ENCODE measurements at regions not wholly inside any gene's neighbourhood (a gene's known extent, or its start where the extent isn't known, plus 50 kb on each side); places are given as distances from the start of the nearest gene placed in this dataset.

- ChIA-PET CTCF (no interaction called here), POLR2A (no interaction called here)
- no peak for ATAC-seq (ENCODE audit: low read depth)
- H2AFZ ChIP-seq (ENCODE audit: insufficient read depth, low read depth, low read length, poor library complexity, severe bottlenecking), result no peak overlapping the region
- H3K9me3 ChIP-seq (ENCODE audit: control extremely low read depth in 1 of 3, control insufficient read depth in 2 of 3, insufficient read depth in 1 of 3, low read length in 2 of 3), result peaks cover 3 to 11% (median 4%) of the 10 kb centered on the region in 3 donors
- H3K27me3 ChIP-seq (replicated peaks in 1 of 4; ENCODE audit: control extremely low read depth in 1 of 4, control insufficient read depth in 3 of 4, insufficient read depth in 4 of 4, low read length in 3 of 4), result no peaks in the 10 kb centered on the region
- H4K20me1 ChIP-seq (ENCODE audit: control insufficient read depth, insufficient read depth, low read length, poor library complexity, severe bottlenecking), result no peaks in the 10 kb centered on the region
- no peaks in the 10 kb centered on the region for H3K4me1 ChIP-seq (ENCODE audit: control insufficient read depth in 2 of 2, insufficient read depth in 2 of 2, low read length in 2 of 2)
- Mint-ChIP-seq H3K4me1 (no peaks in the 10 kb centered on the region), H3K4me3 (no peak overlapping the region), H3K27me3 (no peaks in the 10 kb centered on the region), H3K27ac (no peak overlapping the region), H3K9me3 (ENCODE audit: insufficient read depth) (peaks cover 8% of the 10 kb centered on the region)
- H3K9ac ChIP-seq (ENCODE audit: low read length), result no peak overlapping the region
- H3K27ac ChIP-seq (ENCODE audit: low read length in 2 of 2), result no peak overlapping the region
- TF ChIP-seq CTCF (IDR thresholded peaks at IDR 0.05) (no peak), EZH2 (IDR thresholded peaks at IDR 0.05; ENCODE audit: borderline replicate concordance, insufficient read depth, low read depth, low read length, poor library complexity, severe bottlenecking) (no peak)
- no peaks in the 10 kb centered on the region for H3K79me2 ChIP-seq (ENCODE audit: control insufficient read depth, insufficient read depth, low read length)
- no CpG with 5 or more reads among the region's 1 CpG for WGBS (ENCODE audit: insufficient coverage)
- H3K4me2 ChIP-seq (replicated peaks; ENCODE audit: low read depth, low read length, poor library complexity, severe bottlenecking), result no peak overlapping the region
- no peaks in the 10 kb centered on the region for H3K36me3 ChIP-seq (replicated peaks in 1 of 2; ENCODE audit: control extremely low read depth in 1 of 2, control insufficient read depth in 1 of 2, extremely low read depth in 1 of 2, insufficient read depth in 2 of 2, low read length in 1 of 2)
- peak; percentile 34 for DNase-seq
- H3K4me3 ChIP-seq (ENCODE audit: control extremely low read depth in 1 of 5, extremely low read depth in 1 of 5, insufficient read depth in 1 of 5, low read depth in 2 of 5, low read length in 4 of 5), result no peak overlapping the region
- intact Hi-C loops (cut with micrococcal nuclease), result no loop called here
Observed at GRCh38 chr2:15112216-15112615, 448.9 kb downstream of the NBAS start.

- no peaks in the 10 kb centered on the region for H3K27me3 ChIP-seq (replicated peaks in 1 of 4; ENCODE audit: control extremely low read depth in 1 of 4, control insufficient read depth in 3 of 4, insufficient read depth in 4 of 4, low read length in 3 of 4)
- Mint-ChIP-seq H3K9me3 (ENCODE audit: insufficient read depth) (peaks cover 8% of the 10 kb centered on the region), H3K27me3 (no peaks in the 10 kb centered on the region), H3K27ac (no peak overlapping the region), H3K4me1 (no peaks in the 10 kb centered on the region), H3K4me3 (no peak overlapping the region)
- no peak overlapping the region for H3K4me2 ChIP-seq (replicated peaks; ENCODE audit: low read depth, low read length, poor library complexity, severe bottlenecking)
- POLR2A ChIA-PET, result no interaction called here
- DNase-seq (no peak), ATAC-seq (ENCODE audit: low read depth) (no peak)
- H2AFZ ChIP-seq (ENCODE audit: insufficient read depth, low read depth, low read length, poor library complexity, severe bottlenecking), result no peak overlapping the region
- no peaks in the 10 kb centered on the region for H3K4me1 ChIP-seq (ENCODE audit: control insufficient read depth in 2 of 2, insufficient read depth in 2 of 2, low read length in 2 of 2)
- CTCF ChIA-PET, result no interaction called here
- intact Hi-C loops (cut with micrococcal nuclease), result no loop called here
- H3K36me3 ChIP-seq (replicated peaks in 1 of 2; ENCODE audit: control extremely low read depth in 1 of 2, control insufficient read depth in 1 of 2, extremely low read depth in 1 of 2, insufficient read depth in 2 of 2, low read length in 1 of 2), result no peaks in the 10 kb centered on the region
- TF ChIP-seq CTCF (IDR thresholded peaks at IDR 0.05) (no peak), EZH2 (IDR thresholded peaks at IDR 0.05; ENCODE audit: borderline replicate concordance, insufficient read depth, low read depth, low read length, poor library complexity, severe bottlenecking) (no peak)
- no peak overlapping the region for H3K27ac ChIP-seq (ENCODE audit: low read length in 2 of 2)
- H4K20me1 ChIP-seq (ENCODE audit: control insufficient read depth, insufficient read depth, low read length, poor library complexity, severe bottlenecking), result no peaks in the 10 kb centered on the region
- no peak overlapping the region for H3K4me3 ChIP-seq (ENCODE audit: control extremely low read depth in 1 of 5, extremely low read depth in 1 of 5, insufficient read depth in 1 of 5, low read depth in 2 of 5, low read length in 4 of 5)
- no peak overlapping the region for H3K9ac ChIP-seq (ENCODE audit: low read length)
- peaks cover 0 to 11% (median 3%) of the 10 kb centered on the region in 3 donors for H3K9me3 ChIP-seq (ENCODE audit: control extremely low read depth in 1 of 3, control insufficient read depth in 2 of 3, insufficient read depth in 1 of 3, low read length in 2 of 3)
- H3K79me2 ChIP-seq (ENCODE audit: control insufficient read depth, insufficient read depth, low read length), result no peaks in the 10 kb centered on the region
Observed at GRCh38 chr2:15115776-15116175, 445.4 kb downstream of the NBAS start.

Measured in B cell (primary cell).